Hepatic stellate cell (primary cell): ENCODE measurements at regions not wholly inside any gene's neighbourhood (a gene's known extent, or its start where the extent isn't known, plus 50 kb on each side); places are given as distances from the start of the nearest gene placed in this dataset.
"Not testable (repeated sequence)": the region's sequence is repeated elsewhere in the genome, so short reads cannot be mapped to it uniquely, and the experiment has no call there.

ENCODE experiments used
- DNase-seq: peaks from one replicate; pipeline ENCODE4 v3.0.0; 2011; ENCODE audit warnings: low spot score

DNA sequence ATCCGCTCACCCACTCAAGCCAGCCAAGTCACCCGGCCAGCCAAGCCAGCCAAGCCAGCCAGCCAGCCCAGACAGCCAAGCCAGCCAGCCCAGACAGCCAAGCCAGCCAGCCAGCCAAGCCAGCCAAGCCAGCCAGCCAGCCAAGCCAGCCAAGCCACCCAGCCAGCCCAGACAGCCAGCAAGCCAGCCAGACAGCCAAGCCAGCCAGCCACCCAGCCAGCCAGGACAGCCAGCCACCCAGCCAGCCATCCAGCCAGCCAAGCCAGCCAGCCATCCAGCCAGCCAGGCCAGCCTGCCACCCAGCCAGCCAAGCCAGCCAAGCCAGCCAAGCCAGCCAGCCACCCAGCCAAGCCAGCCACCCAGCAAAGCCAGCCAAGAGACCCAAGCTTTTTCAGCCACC is 316.8 kb upstream of the PLGLB2 start:
- not testable (repeated sequence) for DNase-seq

DNA sequence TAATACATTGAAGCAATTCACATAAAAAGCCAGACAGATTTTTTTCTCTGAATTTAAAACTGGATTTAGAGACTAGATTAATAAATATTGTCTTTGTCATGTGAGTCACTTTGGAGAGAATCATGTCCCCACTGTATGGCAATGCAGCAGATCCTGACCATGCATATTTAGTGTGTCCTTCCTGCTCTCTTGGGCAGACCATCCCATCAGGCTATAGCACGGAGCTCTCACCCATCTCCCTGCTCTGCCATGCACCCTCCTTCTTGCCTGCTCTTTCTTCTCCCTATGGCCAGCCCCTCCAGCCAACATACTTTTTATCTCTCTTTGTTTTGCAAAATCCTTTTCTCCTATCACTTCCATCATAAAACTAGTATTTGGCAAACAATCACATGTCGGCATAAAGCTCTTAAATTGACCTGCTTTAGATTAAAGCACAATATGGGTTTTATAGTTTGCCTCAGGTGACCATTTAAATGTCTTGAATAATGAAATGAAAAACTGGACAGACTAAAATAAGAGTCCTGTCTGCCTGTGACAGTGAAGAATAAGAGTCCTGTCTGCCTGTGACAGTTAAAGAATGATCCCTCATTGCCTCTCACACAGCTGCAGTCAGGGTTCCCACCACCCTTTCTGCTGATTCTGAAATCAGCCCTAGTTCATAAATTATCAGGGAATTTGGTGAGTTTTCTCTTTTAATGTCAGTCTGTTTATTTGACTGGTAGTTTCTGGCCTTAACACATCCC is 315.0 kb upstream of the PLGLB2 start:
- not testable (repeated sequence) for DNase-seq

DNA sequence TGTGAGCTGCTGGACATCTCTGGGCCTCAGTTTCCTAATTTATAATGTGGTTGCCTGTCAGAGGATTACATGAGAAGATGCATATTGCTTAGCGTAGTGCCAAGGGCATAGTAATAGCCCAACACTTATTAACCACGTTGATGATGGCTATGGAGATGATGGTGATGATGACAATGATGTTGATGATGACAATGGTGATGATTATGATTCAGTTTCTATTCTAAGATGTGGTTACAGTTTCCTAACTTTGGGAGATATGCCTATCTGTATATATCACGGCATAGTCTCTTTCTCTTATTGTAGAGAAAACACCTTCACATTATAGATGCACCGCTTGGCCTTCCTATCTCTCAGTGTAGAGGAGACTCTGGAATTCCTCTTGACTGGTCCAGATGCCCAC is 311.9 kb upstream of the PLGLB2 start:
- not testable (repeated sequence) for DNase-seq

DNA sequence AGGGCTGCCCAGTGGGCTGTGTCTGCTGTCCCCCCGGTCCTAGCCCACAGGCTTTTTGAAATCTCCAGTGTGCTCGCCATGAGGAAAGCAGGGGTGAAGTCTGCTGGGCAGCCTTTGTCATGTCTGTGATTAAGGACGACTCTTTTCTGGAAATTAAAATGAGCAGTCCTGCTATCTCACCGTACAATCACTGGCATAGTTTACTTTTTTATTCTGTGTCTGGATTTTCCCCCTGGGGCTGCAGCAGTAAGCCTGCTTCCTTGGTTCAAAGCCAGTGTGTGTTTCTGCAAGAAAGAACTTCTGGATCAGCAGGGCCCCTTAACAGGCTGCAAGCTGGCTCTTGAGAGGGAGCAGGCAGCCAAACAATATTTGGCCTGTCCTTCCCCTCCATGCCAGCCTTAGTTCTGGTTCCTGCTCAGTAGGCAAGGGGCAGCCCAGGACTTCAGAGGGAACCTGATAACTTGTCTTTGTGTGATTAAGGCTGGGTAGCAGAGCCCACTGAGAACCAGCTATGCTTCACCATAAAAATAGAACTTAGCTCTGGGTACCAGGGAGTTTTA is 310.1 kb upstream of the PLGLB2 start:
- DNase-seq, result not testable (repeated sequence)

DNA sequence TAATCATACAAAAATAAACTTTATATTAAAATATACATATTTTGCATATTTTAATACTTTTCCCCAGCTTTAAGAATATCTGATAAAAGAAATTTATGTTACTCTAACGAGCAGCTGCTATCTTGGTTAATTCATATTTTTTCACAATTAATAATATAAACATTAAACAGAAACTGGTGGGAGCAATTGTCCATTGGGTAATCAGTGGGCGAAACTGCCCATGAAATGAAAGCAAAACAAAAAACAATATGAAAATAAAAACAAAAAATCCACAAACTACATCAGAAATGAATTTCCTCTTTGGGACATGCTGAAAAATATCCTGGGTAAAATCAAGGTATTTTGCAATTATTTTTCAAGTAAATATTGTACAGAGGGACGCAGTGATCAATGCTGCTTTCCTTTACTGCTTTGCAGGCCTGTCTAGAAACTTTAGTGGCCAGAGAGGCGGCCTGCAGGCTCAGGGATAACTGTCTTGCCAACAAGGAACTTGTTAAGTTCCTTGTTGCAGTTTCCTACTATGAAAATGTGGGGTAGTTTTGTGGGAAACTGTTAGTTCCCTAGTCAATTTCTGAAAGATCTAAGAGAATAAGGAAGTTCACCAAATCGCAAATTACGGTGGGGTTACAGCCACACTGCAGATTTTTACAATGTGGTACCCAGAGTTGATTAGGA is 309.0 kb upstream of the PLGLB2 start:
- not testable (repeated sequence) for DNase-seq

DNA sequence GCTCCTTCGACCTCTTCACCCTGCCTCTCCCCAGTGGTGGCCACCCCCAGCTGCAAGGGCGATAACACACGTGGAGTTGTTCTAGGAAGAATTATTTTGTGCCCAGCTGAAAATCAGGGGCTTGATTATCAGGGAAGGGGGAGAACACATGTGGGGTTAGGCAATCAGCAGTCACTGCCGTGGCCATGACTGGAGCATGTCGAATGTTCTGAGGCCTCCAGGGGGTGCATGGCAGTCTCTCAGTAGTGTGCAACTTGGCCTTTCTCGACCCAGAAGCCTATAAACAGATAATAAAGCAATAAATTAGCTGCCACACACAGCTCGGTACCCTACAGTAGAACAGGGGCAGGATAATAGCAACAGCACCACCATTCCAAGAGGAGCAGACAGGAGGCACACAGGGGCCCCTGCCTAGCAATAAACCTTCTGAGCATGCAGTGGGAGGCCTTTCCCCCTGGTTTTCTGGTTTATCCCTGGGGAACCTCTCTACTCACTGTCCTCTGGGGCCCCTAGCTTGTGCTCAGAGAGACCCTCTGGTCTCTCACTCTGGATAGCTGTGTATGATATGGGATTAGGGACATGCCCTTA is 308.2 kb upstream of the PLGLB2 start:
- not testable (repeated sequence) for DNase-seq

DNA sequence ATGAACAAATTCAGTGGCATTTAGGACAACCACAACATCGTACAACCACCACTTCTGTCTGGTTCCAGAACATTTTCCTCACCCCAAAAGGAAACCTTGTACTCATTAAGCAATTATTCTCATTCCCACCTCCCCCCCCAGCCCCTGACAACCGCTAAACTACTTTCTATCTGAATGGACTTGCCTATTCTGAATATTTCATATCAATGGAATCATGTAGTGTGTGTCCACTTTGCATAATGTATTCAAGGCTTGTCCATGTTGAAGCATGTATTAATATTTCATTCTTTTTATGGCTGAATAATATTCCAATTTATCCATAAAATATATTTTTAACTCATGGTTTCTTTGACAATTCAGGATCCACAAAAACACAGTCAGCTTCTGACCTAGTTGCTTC is 307.2 kb upstream of the PLGLB2 start:
- not testable (repeated sequence) for DNase-seq

DNA sequence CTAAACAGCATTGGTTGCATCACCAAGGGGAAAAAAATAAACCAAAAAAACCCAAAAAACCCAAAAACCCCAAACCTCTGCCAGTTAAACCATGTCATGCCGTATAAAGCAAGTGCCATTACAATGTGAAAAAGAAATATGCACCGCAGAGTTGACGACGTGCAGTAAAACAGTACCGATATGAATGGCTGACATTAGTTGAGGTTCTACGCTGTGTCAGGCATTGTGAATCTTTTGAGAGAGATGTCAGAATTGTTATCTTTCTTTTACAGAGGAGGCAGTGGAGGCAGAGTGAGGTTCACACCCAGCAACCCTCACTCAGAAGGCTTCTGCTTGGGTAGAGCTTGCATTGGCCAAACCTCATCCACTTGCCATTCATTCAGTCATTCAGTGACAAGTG is 306.5 kb upstream of the PLGLB2 start:
- DNase-seq, result not testable (repeated sequence)

DNA sequence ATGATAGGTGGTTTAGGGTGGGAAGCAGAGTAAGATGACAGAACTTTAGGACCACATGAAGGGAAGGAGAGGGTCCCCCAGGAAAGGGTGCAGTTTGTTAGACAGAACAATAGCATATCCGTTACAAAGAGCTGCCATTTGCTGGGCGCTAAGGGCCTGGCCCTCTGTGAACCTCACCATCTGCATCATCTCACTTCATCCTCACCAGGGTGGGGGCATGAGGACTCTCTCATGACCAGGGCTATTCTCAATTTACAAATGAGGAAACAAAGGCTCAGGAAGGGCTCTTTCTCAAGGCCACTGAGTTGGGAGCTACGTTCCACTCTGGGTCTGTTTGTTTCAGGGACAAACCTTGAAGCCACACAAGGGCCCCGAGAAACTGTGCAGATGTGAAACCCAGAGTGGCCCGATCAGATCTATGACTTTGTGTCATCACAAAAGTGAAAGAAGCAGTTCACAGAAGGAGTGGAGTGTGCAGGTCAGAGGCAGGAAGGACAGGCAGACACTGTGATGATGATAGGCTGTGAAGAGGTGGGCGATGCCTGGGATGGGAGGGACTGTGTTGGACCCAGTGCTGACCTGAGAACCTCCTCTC is 304.8 kb upstream of the PLGLB2 start:
- DNase-seq, result not testable (repeated sequence)

DNA sequence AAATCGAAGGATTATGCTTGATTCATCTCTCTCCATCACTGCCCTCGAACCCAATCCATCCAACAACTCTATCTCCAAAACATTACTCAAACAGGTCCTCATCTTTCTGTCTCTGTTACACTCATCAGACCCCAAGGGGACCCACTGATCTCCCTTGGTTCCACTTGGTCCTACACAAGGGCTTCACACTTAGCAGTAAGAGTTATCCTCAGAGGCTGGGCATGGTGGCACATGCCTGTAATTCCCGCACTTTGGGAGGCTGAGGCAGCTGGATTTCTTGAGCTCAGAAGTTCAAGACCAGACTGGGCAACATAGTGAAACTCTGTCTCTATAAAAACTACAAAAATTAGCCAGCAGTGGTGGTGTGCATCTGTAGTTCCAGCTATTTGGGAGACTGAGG is 302.9 kb upstream of the PLGLB2 start:
- not testable (repeated sequence) for DNase-seq

DNA sequence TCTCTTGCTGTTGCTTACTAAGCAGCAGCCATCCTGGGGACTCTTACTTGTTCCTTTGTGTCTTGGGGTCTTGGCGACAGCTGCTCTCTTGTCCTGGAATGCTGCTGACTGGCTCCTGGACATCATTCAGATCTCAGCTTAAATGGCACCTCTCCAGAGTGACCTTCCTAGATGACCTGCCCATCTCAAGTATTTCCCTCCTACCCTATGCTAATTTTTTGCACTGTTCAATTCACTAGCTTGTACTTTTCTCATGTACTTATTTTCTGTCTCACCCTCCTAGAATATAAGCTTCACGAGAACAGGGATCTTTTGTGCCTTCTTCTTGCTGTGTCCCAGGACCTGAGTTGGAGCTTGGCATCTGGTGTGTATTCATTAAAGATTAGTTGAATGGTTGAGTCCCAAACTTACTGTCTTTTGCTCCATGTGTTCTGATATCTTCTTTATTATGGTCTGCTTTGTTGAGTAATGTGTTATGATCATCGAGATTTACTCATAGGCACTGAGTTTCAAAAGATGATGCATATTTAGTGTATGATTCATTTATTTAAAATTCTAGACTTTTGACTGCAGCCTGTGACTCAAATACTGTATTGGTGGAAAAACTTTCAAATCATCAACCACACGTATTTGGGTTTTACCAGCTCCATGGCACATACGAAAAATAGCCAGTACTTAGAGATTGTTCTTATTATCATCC is 302.1 kb upstream of the PLGLB2 start:
- not testable (repeated sequence) for DNase-seq

DNA sequence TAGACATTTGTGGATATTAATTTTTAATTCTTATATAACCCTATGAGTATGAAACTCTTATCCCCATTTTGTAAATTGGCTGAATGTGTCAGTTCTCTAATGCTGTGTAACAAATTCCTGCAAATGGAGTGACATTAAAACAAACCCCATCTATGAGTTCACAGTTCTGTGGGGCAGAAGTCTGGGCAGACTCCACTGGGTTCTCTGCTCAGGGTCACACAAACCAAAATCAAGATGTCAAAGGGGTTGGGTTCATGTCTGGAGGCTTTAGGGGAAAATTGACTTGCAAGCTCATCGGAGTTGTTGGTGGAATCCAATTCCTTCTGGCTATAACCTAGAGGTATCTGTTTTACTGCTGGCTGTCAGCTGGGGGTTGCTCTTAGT is 301.6 kb upstream of the PLGLB2 start:
- DNase-seq, result not testable (repeated sequence)

DNA sequence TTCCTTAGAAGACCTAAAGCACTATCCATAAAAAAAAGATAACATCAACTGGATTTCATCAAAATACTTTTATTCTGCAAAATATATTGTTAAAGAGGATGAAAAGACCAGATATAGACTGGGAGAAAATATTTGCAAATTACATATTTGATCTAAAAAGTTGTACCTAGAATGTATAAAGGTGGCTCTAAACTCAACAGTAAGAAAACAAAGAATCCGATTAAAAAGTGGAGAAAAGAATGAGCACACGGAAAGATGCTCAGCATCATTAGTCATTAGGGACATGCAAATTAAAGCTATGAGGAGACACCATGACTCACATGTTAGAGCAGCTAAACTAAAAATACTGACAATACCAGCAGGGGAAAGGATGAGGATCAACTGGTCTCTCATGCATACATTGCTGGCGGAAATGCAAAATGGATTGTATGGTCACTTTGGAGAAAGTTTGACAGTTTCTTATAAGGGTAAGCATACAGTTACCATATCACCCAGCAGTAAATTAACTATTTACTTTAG is 298.4 kb upstream of the PLGLB2 start:
- DNase-seq, result not testable (repeated sequence)

DNA sequence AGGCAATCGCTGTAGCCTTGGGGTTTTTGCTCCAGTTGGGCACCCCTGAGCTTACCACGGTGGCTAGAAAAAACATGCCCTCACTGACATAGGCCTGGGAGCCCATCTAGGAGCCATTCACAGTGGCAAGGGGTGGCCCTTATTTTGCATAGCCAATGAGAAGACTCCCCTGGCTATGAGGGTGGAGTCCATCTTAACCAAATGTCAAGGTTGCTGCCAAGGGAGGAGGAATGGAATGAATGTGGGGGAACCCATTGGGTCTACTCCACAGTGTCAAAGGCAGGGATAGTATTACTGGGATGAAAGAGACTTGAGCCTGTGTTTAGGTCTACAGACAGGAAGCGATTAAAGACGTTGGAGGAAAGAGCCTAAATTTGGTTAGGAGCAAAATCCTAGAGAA is 295.7 kb upstream of the PLGLB2 start:
- not testable (repeated sequence) for DNase-seq

DNA sequence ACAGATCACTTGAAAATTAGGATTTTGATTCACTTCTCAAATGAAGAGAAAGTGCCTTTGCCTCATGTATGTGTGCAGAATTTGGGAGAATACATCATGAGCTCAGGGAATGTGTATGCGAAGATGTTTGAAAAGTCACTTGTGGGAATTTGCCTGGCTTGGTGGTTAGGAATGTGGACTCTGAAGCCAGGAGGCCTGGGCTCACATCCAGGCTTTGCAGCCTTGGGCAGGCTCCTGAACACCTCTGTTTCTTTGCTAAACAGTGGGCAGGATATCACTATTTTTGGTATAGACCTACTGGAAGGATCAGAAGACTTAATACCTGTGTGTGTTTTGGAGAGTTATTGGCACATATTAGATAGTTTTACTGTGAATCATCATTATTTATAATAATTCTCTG is 295.0 kb upstream of the PLGLB2 start:
- DNase-seq, result peak; percentile 14

DNA sequence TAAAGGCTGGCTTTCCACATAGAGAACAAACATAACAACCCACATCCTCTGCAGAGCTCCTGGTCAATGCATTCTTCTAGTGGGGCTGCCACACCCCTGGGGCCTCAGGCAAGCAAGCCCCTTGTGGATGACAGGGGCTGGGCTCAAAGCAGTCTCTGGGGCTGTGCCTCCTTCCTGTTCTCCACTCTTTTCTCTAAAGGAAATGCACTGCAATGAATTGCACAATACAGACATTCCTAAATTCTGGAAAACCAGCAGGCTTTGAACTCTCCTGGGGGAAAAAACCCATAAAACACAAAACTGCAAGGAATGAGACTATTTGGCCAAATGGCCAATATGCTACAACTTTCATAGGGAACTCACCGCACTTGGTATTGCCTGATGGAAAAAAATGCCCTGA is 293.9 kb upstream of the PLGLB2 start:
- DNase-seq, result not testable (repeated sequence)

DNA sequence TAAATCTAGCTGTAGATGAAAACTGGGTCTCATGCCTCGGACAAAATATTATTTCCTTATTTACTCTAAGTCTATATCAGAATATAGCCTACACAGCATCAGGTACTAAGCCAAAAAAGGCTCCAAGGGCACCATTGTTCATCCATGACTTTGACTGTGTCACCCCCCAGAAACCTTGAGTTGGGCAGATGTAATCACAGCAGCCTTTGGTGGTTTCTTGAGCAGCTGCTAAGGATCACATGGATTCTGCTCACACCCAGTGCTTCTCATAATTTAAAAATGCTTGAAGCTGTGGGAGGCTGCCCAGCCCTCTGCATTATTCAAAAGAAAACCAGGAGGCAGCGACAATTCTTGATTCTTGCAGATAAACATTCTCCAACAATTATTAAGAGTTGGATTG is 293.5 kb upstream of the PLGLB2 start:
- peak; percentile 11 for DNase-seq

DNA sequence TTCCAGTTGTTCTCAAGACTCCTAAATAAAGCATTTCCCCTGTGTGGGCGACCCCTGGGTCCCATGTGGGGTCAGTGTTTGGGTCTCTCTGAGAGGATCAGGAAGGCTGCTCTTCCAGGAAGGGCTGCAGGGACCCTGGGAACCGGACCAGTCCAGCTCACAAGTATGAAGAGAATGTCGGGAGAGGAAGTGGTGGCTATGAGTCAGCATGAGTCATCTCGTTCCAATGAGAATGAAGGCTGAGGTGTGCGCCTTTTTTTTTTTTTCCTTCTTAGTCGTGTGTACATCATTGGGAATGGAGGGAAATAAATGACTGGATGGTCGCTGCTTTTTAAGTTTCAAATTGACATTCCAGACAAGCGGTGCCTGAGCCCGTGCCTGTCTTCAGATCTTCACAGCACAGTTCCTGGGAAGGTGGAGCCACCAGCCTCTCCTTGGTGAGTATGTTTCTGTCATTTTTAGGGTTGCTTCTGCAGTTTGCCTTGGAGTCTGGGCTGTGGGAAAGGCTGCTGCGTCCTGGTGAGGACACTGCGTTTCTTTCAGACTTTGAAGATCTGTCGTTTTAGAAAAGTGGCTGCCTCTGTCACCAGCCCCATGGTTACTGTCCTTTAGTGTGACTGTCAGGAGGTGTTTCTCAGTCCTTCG is 292.6 kb upstream of the PLGLB2 start:
- DNase-seq, result not testable (repeated sequence)

DNA sequence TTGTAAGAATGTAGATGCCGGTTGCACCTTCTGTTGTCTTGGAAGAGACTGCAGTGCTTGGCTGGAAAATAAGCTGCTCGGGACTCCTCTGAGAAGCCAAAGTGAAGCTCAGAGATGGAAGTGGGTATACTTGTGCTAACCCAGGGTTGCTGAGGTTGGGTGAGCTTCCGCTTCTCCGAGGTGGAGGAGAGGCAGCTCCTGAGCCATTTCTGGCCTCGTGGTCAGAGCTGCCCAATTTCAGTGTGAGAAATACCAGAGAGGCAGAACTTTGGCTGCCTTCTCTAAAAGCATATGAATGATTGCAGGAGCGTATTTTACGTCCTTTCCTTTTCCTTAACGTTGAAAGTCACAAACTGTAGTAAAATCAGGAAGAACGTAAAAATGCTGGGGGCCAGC is 292.0 kb upstream of the PLGLB2 start:
- not testable (repeated sequence) for DNase-seq

DNA sequence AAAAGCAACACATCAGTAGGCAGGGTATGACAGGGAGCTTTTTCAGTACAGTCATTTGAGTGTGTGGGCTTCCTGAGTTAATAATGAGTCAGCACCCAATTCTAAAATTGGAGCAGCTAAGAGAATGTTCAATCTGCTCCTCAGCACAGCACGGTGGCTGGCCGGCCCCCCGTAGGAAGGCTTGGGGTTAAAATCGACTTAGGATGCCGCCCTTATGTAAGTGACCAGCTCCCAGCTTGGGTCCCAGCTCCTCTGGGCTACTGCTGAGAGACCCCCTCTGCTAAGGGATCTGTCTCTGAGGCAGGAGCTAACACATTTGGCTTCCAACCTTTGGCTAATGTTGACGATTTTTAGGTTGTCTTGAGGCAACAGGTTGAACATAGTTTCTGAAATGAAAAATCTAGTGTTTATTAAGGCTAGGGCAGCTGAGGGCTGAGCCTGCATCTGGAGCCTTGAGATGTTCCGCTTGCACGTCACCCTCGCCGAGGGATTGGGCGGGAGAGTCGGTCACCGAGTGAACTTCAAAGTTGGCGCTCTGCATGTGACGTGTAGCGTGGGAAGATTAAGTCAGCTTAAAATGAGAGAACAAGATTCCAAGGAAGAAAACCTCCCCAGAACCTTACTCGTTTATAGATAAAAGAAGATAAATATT is 291.3 kb upstream of the PLGLB2 start:
- not testable (repeated sequence) for DNase-seq

DNA sequence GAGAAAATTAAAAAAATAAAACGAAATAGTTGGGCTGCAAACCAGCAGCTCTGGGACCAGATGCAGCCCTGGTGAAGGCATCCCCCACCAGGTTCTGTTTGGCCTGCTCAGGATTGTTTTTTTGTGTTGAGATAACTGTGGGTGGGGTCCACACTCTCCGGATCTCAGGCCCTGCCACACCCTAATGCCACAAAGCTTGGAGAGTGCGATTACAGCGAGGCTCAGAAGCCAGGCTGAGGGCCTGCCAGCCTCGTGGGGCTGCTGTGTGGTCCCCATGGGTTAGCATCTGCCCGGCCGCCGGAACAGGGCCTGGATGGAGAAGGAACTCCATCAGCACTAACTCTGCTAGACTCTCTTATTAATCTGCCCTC is 290.8 kb upstream of the PLGLB2 start:
- not testable (repeated sequence) for DNase-seq
